Brain microvascular endothelial cell (primary cell): ENCODE measurements at regions not wholly inside any gene's neighbourhood (a gene's known extent, or its start where the extent isn't known, plus 50 kb on each side); places are given as distances from the start of the nearest gene placed in this dataset.

Experiments
- DNase-seq: peaks from one replicate; pipeline ENCODE4 v3.0.0-alpha.2; 2020
- H3K27ac ChIP-seq: fragments of 250-450 bp; sonication (Bioruptor Pico); 2 replicates; pipeline ENCODE4 v1.5.1; 2020; ENCODE audit warnings: mild to moderate bottlenecking, moderate library complexity
- H3K27me3 ChIP-seq: fragments of 250-450 bp; sonication (Bioruptor Pico); replicated peaks from 2 replicates; pipeline ENCODE4 v1.5.1; 2020; ENCODE audit warnings: mild to moderate bottlenecking
- H3K36me3 ChIP-seq: fragments of 250-450 bp; sonication (Bioruptor Pico); replicated peaks from 2 replicates; pipeline ENCODE4 v1.5.1; 2020; ENCODE audit warnings: mild to moderate bottlenecking
- H3K4me3 ChIP-seq: 2 replicates; pipeline ENCODE4 v1.5.1; 2011; ENCODE audit warnings: low read depth, mild to moderate bottlenecking, control low read depth, low read length, moderate library complexity
- CTCF ChIP-seq: IDR thresholded peaks from 2 replicates; pipeline ENCODE4 v1.5.1; 2011; ENCODE audit warnings: low read depth, mild to moderate bottlenecking, moderate library complexity, low read length, control low read depth, inconsistent platforms; ENCODE audit errors: missing control alignments
- in situ Hi-C: cut with HindIII; loops from 2 replicates; pipeline ENCODE4 v1.10.0; 2017; ENCODE audit warnings: low sequenced_read_pairs, low pct_ligation_motif_present

DNA sequence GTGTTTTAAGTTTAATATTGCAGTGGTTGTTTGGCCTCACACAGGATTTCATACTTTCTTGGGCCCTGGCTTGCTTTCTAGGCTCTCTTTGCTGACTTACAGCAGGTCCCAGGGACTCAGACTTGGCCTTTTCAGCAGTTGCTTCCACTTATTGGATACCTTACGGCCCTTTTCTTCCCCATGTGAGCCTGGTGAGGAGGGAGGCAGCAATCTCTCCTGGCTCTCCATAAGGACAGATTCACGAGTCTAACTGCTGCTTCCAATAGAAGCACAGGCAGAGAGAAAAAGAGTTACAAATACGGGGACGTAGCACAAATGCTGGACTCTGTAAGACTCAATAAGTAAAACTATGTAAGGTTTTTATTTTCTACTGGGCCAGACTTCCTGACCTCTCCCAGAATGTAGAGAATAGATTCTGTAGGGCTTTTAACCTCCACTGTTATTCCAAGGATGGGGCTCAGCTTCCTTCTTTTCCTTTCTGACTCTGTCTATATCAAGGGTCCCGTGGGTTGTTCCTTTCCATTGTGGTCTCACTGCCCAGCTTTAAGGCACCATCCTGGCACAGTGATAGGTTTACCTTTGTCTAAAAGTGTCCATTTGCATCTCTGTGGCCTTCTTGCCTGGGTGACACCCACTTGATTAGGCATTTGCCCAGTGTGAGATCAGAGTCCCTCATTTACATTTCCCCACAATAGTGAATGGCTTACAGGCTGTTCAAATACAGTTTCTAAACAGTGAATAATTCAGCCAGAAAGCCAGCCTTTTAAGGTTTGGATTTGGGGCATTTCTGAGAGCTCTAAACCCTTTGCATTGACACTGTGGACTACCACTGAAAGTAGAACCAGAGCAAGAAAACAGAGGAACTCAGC lies 92.8 kb downstream of the RASSF10 start:
- Histone ChIP-seq H3K27me3 (peaks cover 5% of the 10 kb centered on the region), H3K36me3 (no peaks in the 10 kb centered on the region), H3K4me3 (no peak overlapping the region), H3K27ac (no peak overlapping the region)
- DNase-seq = no peak
- in situ Hi-C loops = no loop called here
- no peak for TF ChIP-seq CTCF

- no peaks in the 10 kb centered on the region for H3K36me3 ChIP-seq
- no peak overlapping the region for H3K4me3 ChIP-seq
- TF ChIP-seq CTCF = no peak
- in situ Hi-C loops = no loop called here
- no peak for DNase-seq
- peaks cover 5% of the 10 kb centered on the region for H3K27me3 ChIP-seq
- no peak overlapping the region for H3K27ac ChIP-seq
Measured at GRCh38 chr11:13102513-13102840, 93.4 kb downstream of the RASSF10 start.

DNA sequence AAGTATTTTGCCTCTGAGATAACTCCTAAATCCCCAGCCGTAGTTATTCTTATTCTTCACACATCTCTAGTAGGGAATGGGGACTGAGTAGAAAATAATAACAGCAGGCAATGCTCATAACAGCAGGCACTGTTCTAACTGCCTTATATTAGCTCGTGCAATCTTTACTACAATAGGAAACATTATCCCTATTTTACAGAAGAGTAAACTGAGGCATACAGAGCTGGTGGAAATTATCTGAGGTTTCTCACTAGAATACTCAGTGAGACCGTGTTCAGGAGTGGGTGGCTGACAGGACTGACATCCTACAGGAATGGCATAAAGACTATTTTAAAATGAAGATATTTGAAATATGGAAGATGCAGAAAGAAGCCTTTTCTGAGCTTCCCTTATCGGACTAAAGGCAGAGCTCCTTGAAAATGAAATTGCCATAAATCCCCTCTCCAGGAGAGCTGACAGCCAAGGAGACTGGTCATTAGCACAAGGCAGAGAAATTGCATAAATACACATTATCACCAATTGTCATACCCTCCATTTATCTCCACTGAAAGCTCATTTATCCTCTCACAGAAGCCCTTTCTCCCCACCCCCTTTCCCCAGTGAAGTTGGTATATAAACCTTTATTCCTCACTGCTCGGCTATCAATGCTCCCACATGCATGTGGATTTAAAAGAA lies 93.9 kb downstream of the RASSF10 start:
- H3K27ac ChIP-seq = no peak overlapping the region

DNA sequence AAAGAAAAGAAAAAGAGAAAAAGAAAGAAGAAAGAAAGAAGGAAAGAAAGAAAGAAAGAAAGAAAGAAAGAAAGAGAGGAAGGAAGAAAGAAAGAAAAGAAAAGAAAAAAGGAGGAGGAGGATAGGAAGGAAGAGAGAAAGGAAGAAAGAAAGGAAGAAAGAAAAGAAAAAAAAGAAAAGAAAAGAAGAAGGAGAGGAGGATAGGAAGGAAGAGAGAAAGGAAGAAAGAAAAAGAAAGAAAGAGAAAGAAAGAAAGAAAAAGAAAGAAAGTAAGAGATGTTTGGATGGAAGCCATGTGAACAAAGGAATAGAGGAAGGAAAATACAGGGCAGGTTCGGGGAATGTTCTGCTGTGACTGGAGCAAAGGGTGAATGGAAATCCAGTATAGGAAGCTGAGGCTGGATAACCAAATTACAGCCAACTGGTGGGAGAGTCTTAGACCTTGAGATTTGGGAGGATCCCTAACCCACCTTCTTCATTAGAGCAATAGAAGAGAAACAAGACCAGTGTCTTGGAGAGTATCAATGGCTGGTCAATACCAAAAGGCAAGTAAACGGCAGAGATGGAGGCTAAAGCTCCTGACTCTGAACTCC lies 94.9 kb downstream of the RASSF10 start:
- in situ Hi-C loops = no loop called here
- DNase-seq = no peak
- H3K36me3 ChIP-seq = no peaks in the 10 kb centered on the region
- no peak overlapping the region for H3K4me3 ChIP-seq
- no peak for TF ChIP-seq CTCF
- H3K27me3 ChIP-seq = peaks cover 5% of the 10 kb centered on the region
- no peak overlapping the region for H3K27ac ChIP-seq

More for the DNA sequence above, 93.9 kb downstream of the RASSF10 start:
- DNase-seq = no peak
- no peak for TF ChIP-seq CTCF
- no peaks in the 10 kb centered on the region for H3K36me3 ChIP-seq
- in situ Hi-C loops = no loop called here
- H3K27me3 ChIP-seq = peaks cover 5% of the 10 kb centered on the region
- H3K4me3 ChIP-seq = no peak overlapping the region

DNA sequence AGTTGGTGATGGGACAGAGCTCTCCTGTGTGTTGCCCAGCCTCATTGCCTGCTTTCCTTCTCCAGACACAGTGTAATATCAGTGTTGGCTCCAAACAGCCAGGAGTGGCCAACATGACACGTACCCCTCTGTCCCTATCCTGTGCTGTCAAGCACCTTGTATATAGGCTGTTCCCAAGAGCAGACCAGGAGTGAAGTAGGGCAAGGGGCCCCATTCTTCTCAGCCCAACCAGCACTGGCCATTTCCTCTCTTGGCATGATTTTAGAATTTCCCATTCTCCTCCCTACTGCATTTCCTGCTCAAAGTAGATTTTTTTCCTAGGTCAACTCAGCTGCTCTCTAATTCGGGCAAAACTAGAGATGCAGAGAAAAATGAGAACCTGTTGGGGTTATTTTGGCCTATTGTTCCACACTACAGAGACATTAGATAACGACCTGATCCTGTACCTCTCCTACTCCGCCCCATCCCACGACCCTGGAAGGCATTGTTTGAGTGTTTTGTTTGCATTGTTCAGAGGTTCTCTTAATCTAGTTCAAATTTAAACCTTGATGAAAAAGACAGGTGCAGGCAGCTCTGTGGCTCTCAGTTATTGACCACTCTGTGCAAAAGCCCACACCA lies 95.6 kb downstream of the RASSF10 start:
- in situ Hi-C loops = no loop called here
- H3K27me3 ChIP-seq = peaks cover 5% of the 10 kb centered on the region
- H3K36me3 ChIP-seq = no peaks in the 10 kb centered on the region
- no peak for DNase-seq
- no peak for TF ChIP-seq CTCF
- no peak overlapping the region for H3K27ac ChIP-seq
- no peak overlapping the region for H3K4me3 ChIP-seq
